HepG2 (cell line): ENCODE measurements at regions not wholly inside any gene's neighbourhood (a gene's known extent, or its start where the extent isn't known, plus 50 kb on each side); places are given as distances from the start of the nearest gene placed in this dataset.

ENCODE experiments used
- ATAC-seq: fragments of 200-7000 bp; cut with Tn5 transposase; 3 replicates; pipeline ENCODE4 v1.9.1; 2020; ENCODE audit warnings: mild to moderate bottlenecking, moderate library complexity
- BruUV-seq: library from RNA; stranded (reverse); fragments of 400-500 nt; replicated peaks from 2 replicates; lab custom pipeline; 2021; lab: Mats Ljungman, UMichigan
- CTCF ChIA-PET: fragments of 300-600 bp; formaldehyde crosslinking; extraction: SDS; loops from one replicate; lab custom pipeline; 2021; ENCODE audit warnings: low total read pairs, inconsistent platforms, low intra/inter-chr PET ratio; lab: Yijun Ruan, JAX
- POLR2A ChIA-PET: fragments of 350-600 bp; sonication (Branson Sonifier 250); formaldehyde crosslinking; loops from one replicate; lab custom pipeline; 2020; ENCODE audit warnings: antibody characterized with exemption, inconsistent platforms; lab: Yijun Ruan, JAX
- DNase-seq: peaks from one replicate; pipeline ENCODE4 v3.0.0-alpha.2; 2015; ENCODE audit warnings: low spot score
- FAIRE-seq: peaks from 3 replicates; lab custom pipeline; 2011; peaks lifted over from hg19 to GRCh38; lab: Jason Lieb, UNC
- H2AFZ ChIP-seq: one replicate; pipeline ENCODE4 v1.6.1; 2011; ENCODE audit warnings: low read length, inconsistent platforms
- H3K27ac ChIP-seq: fragments of 300-600 bp; 3 replicates; pipeline ENCODE4 v1.8.0; 2011; ENCODE audit warnings: mixed run types, mild to moderate bottlenecking, mixed read lengths, low read length, inconsistent platforms; ENCODE audit not compliant: insufficient read depth; ENCODE audit errors: extremely low read length
- H3K27me3 ChIP-seq, 2 experiments: fragments of 200-600 bp in 1 of 2; 2 replicates in 1 of 2; 3 replicates in 1 of 2; pipeline versions ENCODE4 v1.6.0 to v1.8.0; 2011; ENCODE audit warnings: low read length in 2 of 2, mild to moderate bottlenecking in 2 of 2, moderate library complexity in 2 of 2, inconsistent platforms in 1 of 2; ENCODE audit not compliant: insufficient read depth in 2 of 2, control insufficient read depth in 1 of 2
- H3K36me3 ChIP-seq, 2 experiments: fragments of 200-600 bp in 1 of 2; replicated peaks in 1 of 2; 2 replicates in 1 of 2; 3 replicates in 1 of 2; pipeline versions ENCODE4 v1.5.1 to v1.8.0; 2011; ENCODE audit warnings: low read length in 2 of 2, inconsistent platforms in 1 of 2; ENCODE audit not compliant: insufficient read depth in 2 of 2, control insufficient read depth in 1 of 2
- H3K4me1 ChIP-seq: 2 replicates; pipeline ENCODE4 v1.5.1; 2012; ENCODE audit warnings: low read length, inconsistent platforms; ENCODE audit not compliant: insufficient read depth
- H3K4me2 ChIP-seq: 2 replicates; pipeline ENCODE4 v1.6.0; 2011; ENCODE audit warnings: low read depth, low read length, inconsistent platforms
- H3K4me3 ChIP-seq, 3 experiments: fragments of 200-600 bp in 1 of 3; sonication (generic), shearing (Covaris generic) in 1 of 3; replicated peaks in 1 of 3; 2 replicates each; pipeline ENCODE4 v1.5.1; 2011 to 2016; ENCODE audit warnings: low read length in 3 of 3, inconsistent platforms in 2 of 3, low read depth in 2 of 3, mild to moderate bottlenecking in 2 of 3, control low read depth in 1 of 3, mixed read lengths in 1 of 3; ENCODE audit not compliant: insufficient read depth in 1 of 3
- H3K79me2 ChIP-seq: one replicate; pipeline ENCODE4 v1.6.1; 2011; ENCODE audit warnings: low read length, inconsistent platforms; ENCODE audit not compliant: insufficient read depth
- H3K9ac ChIP-seq: 2 replicates; pipeline ENCODE4 v1.6.0; 2011; ENCODE audit warnings: mild to moderate bottlenecking, low read depth, low read length, inconsistent platforms; ENCODE audit not compliant: insufficient read depth
- H3K9me3 ChIP-seq: 2 replicates; pipeline ENCODE4 v1.5.1; 2012; ENCODE audit warnings: mild to moderate bottlenecking, low read length
- H4K20me1 ChIP-seq: 2 replicates; pipeline ENCODE4 v1.6.0; 2011; ENCODE audit warnings: inconsistent platforms, mild to moderate bottlenecking, low read length, moderate library complexity; ENCODE audit not compliant: insufficient read depth
- BCL6 ChIP-seq: IDR thresholded peaks from 2 replicates; pipeline ENCODE4 v1.6.1; 2016; ENCODE audit warnings: missing genetic modification reagents, missing compliant biosample characterization
- CERS6 ChIP-seq: sonication (generic); formaldehyde crosslinking; IDR thresholded peaks from 2 replicates; pipeline ENCODE4 v1.5.0; 2020; ENCODE audit warnings: missing genetic modification reagents
- CREM ChIP-seq, 2 experiments: sonication (generic) in 1 of 2; formaldehyde crosslinking in 1 of 2; IDR thresholded peaks; 2 replicates each; pipeline versions ENCODE4 v1.4.0 to v1.6.1; 2016 to 2020; ENCODE audit warnings: antibody characterized with exemption in 1 of 2, mild to moderate bottlenecking in 1 of 2, missing genetic modification reagents in 1 of 2
- DDIT3 ChIP-seq: sonication (generic); formaldehyde crosslinking; IDR thresholded peaks from 2 replicates; pipeline ENCODE4 v1.4.0; 2020; ENCODE audit warnings: mild to moderate bottlenecking, missing genetic modification reagents
- FOXO4 ChIP-seq: sonication (generic); formaldehyde crosslinking; conservative IDR thresholded peaks from 2 replicates; pipeline ENCODE4 v1.8.1; 2023; ENCODE audit warnings: missing genetic modification reagents
- JARID2 ChIP-seq: sonication (generic); formaldehyde crosslinking; IDR thresholded peaks from 2 replicates; pipeline ENCODE4 v1.8.1; 2023; ENCODE audit warnings: missing genetic modification reagents, inconsistent platforms; ENCODE audit not compliant: insufficient replicate concordance
- MAFK ChIP-seq, 2 experiments: IDR thresholded peaks in 1 of 2; conservative IDR thresholded peaks in 1 of 2; 2 replicates each; pipeline ENCODE4 v1.6.1; 2011; ENCODE audit warnings: improper control_type of control experiment in 2 of 2, low read length in 2 of 2
- PREB ChIP-seq: sonication (generic); formaldehyde crosslinking; IDR thresholded peaks from 2 replicates; pipeline ENCODE4 v1.4.0; 2020; ENCODE audit warnings: missing genetic modification reagents
- REXO4 ChIP-seq: sonication (generic); formaldehyde crosslinking; IDR thresholded peaks from 2 replicates; pipeline ENCODE4 v1.8.0; 2022; ENCODE audit warnings: missing genetic modification reagents, mild to moderate bottlenecking, borderline replicate concordance
- SALL1 ChIP-seq: sonication (generic); formaldehyde crosslinking; IDR thresholded peaks from 2 replicates; pipeline ENCODE4 v1.8.0; 2022; ENCODE audit warnings: mild to moderate bottlenecking, missing genetic modification reagents
- TCF7L2 ChIP-seq: IDR thresholded peaks from 2 replicates; pipeline ENCODE4 v1.6.1; 2011; ENCODE audit warnings: mild to moderate bottlenecking, low read depth, low read length, moderate library complexity
- ZNF12 ChIP-seq: sonication (generic); formaldehyde crosslinking; IDR thresholded peaks from 2 replicates; pipeline ENCODE4 v1.5.0; 2020; ENCODE audit warnings: missing genetic modification reagents
- ZNF441 ChIP-seq: sonication (generic); formaldehyde crosslinking; IDR thresholded peaks from 2 replicates; pipeline ENCODE4 v1.7.0; 2021; ENCODE audit warnings: missing genetic modification reagents, borderline replicate concordance
- ZNF644 ChIP-seq: IDR thresholded peaks from 2 replicates; pipeline ENCODE4 v1.6.1; 2016; ENCODE audit warnings: low read depth
- WGBS: methylation state at CpG from one replicate; pipeline ENCODE4 v1.1.6; 2017; ENCODE audit warnings: low lambda C conversion rate; 5-methylcytosine and 5-hydroxymethylcytosine counted together
- in situ Hi-C: cut with HindIII; loops from 2 replicates; pipeline ENCODE4 v1.10.0; 2017; ENCODE audit warnings: low pct_unique_long_range_greater_than_20kb; ENCODE audit not compliant: extremely low pct_ligation_motif_present
- intact Hi-C: fragments of 100-400 bp; cut with micrococcal nuclease; formaldehyde crosslinking; loops from one replicate; pipeline ENCODE4 v1.10.0; 2022; ENCODE audit not compliant: unreplicated experiment

GRCh38 chr13:107974409-107974808 lies 240.9 kb downstream of the LIG4 start:
- DNase-seq (no peak), ATAC-seq (no peak), FAIRE-seq (no peak)
- Histone ChIP-seq H3K79me2 (no peaks in the 10 kb centered on the region), H3K9ac (no peak overlapping the region), H2AFZ (no peak overlapping the region), H3K27ac (no peak overlapping the region), H3K4me3 (no peak overlapping the region), H3K27me3 (no peaks in the 10 kb centered on the region), H3K9me3 (peaks cover 50% of the 10 kb centered on the region), H3K4me1 (no peaks in the 10 kb centered on the region), H3K36me3 (no peaks in the 10 kb centered on the region), H4K20me1 (no peaks in the 10 kb centered on the region), H3K4me2 (no peak overlapping the region)
- CTCF ChIA-PET: no interaction called here
- POLR2A ChIA-PET: no interaction called here
- in situ Hi-C loops (no loop called here), intact Hi-C loops (no loop called here)
- TF ChIP-seq PREB (CRISPR knock-in tag) (no peak), ZNF12 (CRISPR knock-in tag) (no peak), REXO4 (CRISPR knock-in tag) (no peak), FOXO4 (CRISPR knock-in tag) (no peak), BCL6 (no peak), TCF7L2 (no peak), ZNF644 (CRISPR knock-in tag) (no peak), CERS6 (CRISPR knock-in tag) (no peak), CREM (IDR thresholded peaks at IDR 0.05) (no peak), CREM (CRISPR knock-in tag; IDR thresholded peaks at IDR 0.05) (no peak), ZNF441 (CRISPR knock-in tag) (no peak), SALL1 (CRISPR knock-in tag) (no peak), JARID2 (CRISPR knock-in tag) (no peak), DDIT3 (CRISPR knock-in tag) (no peak), MAFK (conservative IDR thresholded peaks at IDR 0.05 in 1 of 2, IDR thresholded peaks at IDR 0.05 in 1 of 2; ENCODE audit: low read length in 2 of 2) (no peak)
- BruUV-seq: no TSS peak
- WGBS: 0% methylated on average over 2 of the region's 2 CpGs
